HFFc6 (cell line): ENCODE measurements at regions not wholly inside any gene's neighbourhood (a gene's known extent, or its start where the extent isn't known, plus 50 kb on each side); places are given as distances from the start of the nearest gene placed in this dataset.
A peak's percentile ranks its signal among the peaks of the same experiment; 100 is the strongest.

Source experiments
- DNase-seq: peaks from one replicate; pipeline ENCODE4 v3.0.0-alpha.2; 2018
- H3K27ac Mint-ChIP-seq: 2 replicates; pipeline ENCODE4 v1.8.0; 2020; ENCODE audit warnings: mild to moderate bottlenecking, mixed read lengths
- H3K27me3 Mint-ChIP-seq: 2 replicates; pipeline ENCODE4 v1.8.0; 2021; ENCODE audit warnings: mild to moderate bottlenecking, moderate library complexity, mixed read lengths; ENCODE audit not compliant: insufficient read depth
- H3K36me3 Mint-ChIP-seq: 2 replicates; pipeline ENCODE4 v1.8.0; 2021; ENCODE audit warnings: low read depth, mixed read lengths
- H3K4me1 Mint-ChIP-seq: 2 replicates; pipeline ENCODE4 v1.8.0; 2020; ENCODE audit warnings: low read depth, mixed read lengths
- H3K4me3 Mint-ChIP-seq: 2 replicates; pipeline ENCODE4 v1.8.0; 2020; ENCODE audit warnings: mild to moderate bottlenecking, moderate library complexity, mixed read lengths
- H3K9me3 Mint-ChIP-seq: 2 replicates; pipeline ENCODE4 v1.8.0; 2020; ENCODE audit warnings: mild to moderate bottlenecking, mixed read lengths
- TF ChIP-seq, protein P1 (sequence below): fragments of 200-600 bp; sonication (generic); IDR thresholded peaks from 2 replicates; pipeline ENCODE4 v1.5.0; 2021; ENCODE audit warnings: antibody characterized with exemption, mild to moderate bottlenecking

GRCh38 chr4:152269448-152270191, 266.3 kb downstream of the FBXW7 start:
- no peak for DNase-seq
- Mint-ChIP-seq H3K27ac (no peak overlapping the region), H3K9me3 (no peaks in the 10 kb centered on the region), H3K27me3 (peaks cover 3% of the 10 kb centered on the region), H3K4me1 (peaks cover 37% of the 10 kb centered on the region), H3K36me3 (no peaks in the 10 kb centered on the region), H3K4me3 (no peak overlapping the region)
- TF ChIP-seq, protein P1, sequence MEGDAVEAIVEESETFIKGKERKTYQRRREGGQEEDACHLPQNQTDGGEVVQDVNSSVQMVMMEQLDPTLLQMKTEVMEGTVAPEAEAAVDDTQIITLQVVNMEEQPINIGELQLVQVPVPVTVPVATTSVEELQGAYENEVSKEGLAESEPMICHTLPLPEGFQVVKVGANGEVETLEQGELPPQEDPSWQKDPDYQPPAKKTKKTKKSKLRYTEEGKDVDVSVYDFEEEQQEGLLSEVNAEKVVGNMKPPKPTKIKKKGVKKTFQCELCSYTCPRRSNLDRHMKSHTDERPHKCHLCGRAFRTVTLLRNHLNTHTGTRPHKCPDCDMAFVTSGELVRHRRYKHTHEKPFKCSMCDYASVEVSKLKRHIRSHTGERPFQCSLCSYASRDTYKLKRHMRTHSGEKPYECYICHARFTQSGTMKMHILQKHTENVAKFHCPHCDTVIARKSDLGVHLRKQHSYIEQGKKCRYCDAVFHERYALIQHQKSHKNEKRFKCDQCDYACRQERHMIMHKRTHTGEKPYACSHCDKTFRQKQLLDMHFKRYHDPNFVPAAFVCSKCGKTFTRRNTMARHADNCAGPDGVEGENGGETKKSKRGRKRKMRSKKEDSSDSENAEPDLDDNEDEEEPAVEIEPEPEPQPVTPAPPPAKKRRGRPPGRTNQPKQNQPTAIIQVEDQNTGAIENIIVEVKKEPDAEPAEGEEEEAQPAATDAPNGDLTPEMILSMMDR: no peak

- peaks cover 3% of the 10 kb centered on the region for H3K27me3 Mint-ChIP-seq
- DNase-seq: no peak
Observed at GRCh38 chr4:152267811-152268210, 268.1 kb downstream of the FBXW7 start.

GRCh38 chr4:152266831-152267480, 268.9 kb downstream of the FBXW7 start:
- DNase-seq: no peak
- H3K4me3 Mint-ChIP-seq: no peak overlapping the region
- no peaks in the 10 kb centered on the region for H3K9me3 Mint-ChIP-seq
- TF ChIP-seq, protein P1: no peak
- no peak overlapping the region for H3K27ac Mint-ChIP-seq
- no peaks in the 10 kb centered on the region for H3K36me3 Mint-ChIP-seq
- peaks cover 38% of the 10 kb centered on the region for H3K4me1 Mint-ChIP-seq
- H3K27me3 Mint-ChIP-seq: peaks cover 3% of the 10 kb centered on the region

More at GRCh38 chr4:152267811-152268210, 268.1 kb downstream of the FBXW7 start:
- Mint-ChIP-seq H3K27ac (no peak overlapping the region), H3K9me3 (no peaks in the 10 kb centered on the region), H3K4me1 (peaks cover 38% of the 10 kb centered on the region), H3K4me3 (no peak overlapping the region), H3K36me3 (no peaks in the 10 kb centered on the region)
- TF ChIP-seq, protein P1: no peak

DNA sequence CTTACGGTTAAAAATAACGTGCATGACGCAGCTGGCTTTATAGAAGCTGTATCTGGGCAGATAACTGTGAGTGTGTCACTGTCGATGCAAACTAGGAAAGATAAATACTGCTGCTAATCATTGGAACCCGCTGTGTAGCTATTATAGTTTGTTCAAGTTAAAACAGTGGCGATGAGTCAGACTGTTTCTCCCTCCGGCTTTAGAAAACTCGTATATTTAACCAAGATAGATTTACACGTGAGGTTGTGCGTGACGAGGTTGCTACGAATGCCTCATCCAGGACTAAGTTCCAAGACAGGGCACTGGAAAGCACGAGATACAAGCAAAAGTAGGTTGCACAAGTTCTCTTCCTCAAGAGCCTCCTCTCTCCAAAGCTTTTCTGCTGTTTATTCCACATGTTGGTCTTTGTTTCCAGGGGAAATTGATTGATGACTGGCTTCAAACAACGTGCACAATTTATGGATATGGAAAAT, 270.7 kb downstream of the FBXW7 start:
- TF ChIP-seq, protein P1: no peak
- Mint-ChIP-seq H3K4me3 (no peak overlapping the region; the same call in 1 of the 2 replicates), H3K27ac (peak overlapping the region; percentile 79), H3K9me3 (peaks cover 5% of the 10 kb centered on the region; the same call in 1 of the 2 replicates), H3K27me3 (peaks cover 1% of the 10 kb centered on the region), H3K36me3 (no peaks in the 10 kb centered on the region; the same call in 1 of the 2 replicates), H3K4me1 (peaks cover 38% of the 10 kb centered on the region)
- peak; percentile 35 for DNase-seq

- Mint-ChIP-seq H3K4me1 (peaks cover 38% of the 10 kb centered on the region), H3K4me3 (no peak overlapping the region), H3K9me3 (peaks cover 5% of the 10 kb centered on the region; the same call in 1 of the 2 replicates), H3K36me3 (no peaks in the 10 kb centered on the region; the same call in 1 of the 2 replicates), H3K27ac (no peak overlapping the region), H3K27me3 (no peaks in the 10 kb centered on the region; the same call in 1 of the 2 replicates)
- DNase-seq: no peak
- TF ChIP-seq, protein P1: no peak
Observed at GRCh38 chr4:152264106-152264505, 271.8 kb downstream of the FBXW7 start.
